ENCODE measurements at regions not wholly inside any gene's neighbourhood (a gene's known extent, or its start where the extent isn't known, plus 50 kb on each side); places are given as distances from the start of the nearest gene placed in this dataset.

GRCh38 chr3:170653801-170654200, 67.9 kb upstream of the SLC7A14 start:
- no peak for TF ChIP-seq FOXP2 (optimal IDR thresholded peaks at IDR 0.05; ENCODE audit: control extremely low read depth, extremely low read length, insufficient read depth)
- TF ChIP-seq POLR2AphosphoS5 (IDR thresholded peaks at IDR 0.05; ENCODE audit: borderline replicate concordance, low read depth, low read length), result no peak
- TF ChIP-seq EZH2 (IDR thresholded peaks at IDR 0.05), result no peak
